ENCODE measurements at regions not wholly inside any gene's neighbourhood (a gene's known extent, or its start where the extent isn't known, plus 50 kb on each side); places are given as distances from the start of the nearest gene placed in this dataset.

DNA sequence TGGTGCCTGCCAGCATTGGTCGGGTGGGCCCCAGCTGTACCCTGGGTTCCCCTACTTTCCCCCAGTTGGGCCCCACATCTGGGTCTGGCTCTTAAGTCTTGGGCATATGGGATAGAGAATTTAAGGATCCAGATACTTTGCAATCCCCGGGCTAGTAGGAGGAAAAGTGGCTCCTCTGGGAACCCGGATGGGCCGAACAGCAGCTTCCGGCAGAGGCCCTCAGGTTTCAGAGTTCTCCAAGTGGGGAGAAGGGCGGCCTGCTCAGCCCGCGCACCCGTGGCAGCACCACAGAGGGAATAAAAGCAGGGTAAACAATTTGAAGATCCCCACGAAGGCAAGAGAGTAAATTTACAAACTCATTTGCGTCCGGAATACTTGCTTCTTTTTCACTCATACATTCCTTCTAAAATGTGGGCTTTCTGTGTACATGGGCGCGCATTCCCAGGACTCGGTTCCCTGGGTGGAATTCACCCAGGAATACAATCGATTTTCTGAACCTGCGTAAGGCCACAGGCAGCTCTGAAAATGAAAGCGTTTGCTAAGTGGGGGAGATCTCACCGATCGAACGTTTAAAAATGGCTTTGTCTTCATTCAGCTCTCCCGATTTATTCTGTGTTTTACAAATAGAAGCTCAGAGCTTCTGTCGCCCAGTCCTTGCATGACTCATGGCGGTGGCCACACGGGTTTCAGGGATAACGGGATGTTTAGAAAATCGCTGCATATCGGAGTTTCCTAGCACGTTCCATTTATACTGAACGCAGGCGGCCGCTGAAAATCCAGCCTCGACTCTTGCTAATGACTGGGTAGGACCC, 74.0 kb upstream of the POLG start:
- TF ChIP-seq, protein P1, sequence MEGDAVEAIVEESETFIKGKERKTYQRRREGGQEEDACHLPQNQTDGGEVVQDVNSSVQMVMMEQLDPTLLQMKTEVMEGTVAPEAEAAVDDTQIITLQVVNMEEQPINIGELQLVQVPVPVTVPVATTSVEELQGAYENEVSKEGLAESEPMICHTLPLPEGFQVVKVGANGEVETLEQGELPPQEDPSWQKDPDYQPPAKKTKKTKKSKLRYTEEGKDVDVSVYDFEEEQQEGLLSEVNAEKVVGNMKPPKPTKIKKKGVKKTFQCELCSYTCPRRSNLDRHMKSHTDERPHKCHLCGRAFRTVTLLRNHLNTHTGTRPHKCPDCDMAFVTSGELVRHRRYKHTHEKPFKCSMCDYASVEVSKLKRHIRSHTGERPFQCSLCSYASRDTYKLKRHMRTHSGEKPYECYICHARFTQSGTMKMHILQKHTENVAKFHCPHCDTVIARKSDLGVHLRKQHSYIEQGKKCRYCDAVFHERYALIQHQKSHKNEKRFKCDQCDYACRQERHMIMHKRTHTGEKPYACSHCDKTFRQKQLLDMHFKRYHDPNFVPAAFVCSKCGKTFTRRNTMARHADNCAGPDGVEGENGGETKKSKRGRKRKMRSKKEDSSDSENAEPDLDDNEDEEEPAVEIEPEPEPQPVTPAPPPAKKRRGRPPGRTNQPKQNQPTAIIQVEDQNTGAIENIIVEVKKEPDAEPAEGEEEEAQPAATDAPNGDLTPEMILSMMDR (IDR thresholded peaks at IDR 0.05; ENCODE audit: low read depth, low read length, poor library complexity, severe bottlenecking): no peak
- no peak for TF ChIP-seq EZH2phosphoT487 (IDR thresholded peaks at IDR 0.05; ENCODE audit: borderline replicate concordance, low read length)
